ACC112 (cell line): ENCODE measurements at regions not wholly inside any gene's neighbourhood (a gene's known extent, or its start where the extent isn't known, plus 50 kb on each side); places are given as distances from the start of the nearest gene placed in this dataset.

Source experiments
- H2AFZ ChIP-seq: fragments of 200-600 bp; sonication (generic); one replicate; pipeline ENCODE4 v1.6.0; 2017; ENCODE audit warnings: antibody characterized with exemption, low read length; ENCODE audit not compliant: unreplicated experiment
- H3K27ac ChIP-seq: fragments of 200-600 bp; sonication (generic); 2 replicates; pipeline ENCODE4 v1.5.1; 2014; ENCODE audit warnings: low read depth, mild to moderate bottlenecking, antibody characterized with exemption, low read length, moderate library complexity
- H3K27me3 ChIP-seq: fragments of 200-600 bp; sonication (generic); 2 replicates; pipeline ENCODE4 v1.6.1; 2014; ENCODE audit warnings: mild to moderate bottlenecking, antibody characterized with exemption, low read length, moderate library complexity, mixed read lengths; ENCODE audit not compliant: insufficient read depth
- H3K36me3 ChIP-seq: fragments of 200-600 bp; sonication (generic); 2 replicates; pipeline ENCODE4 v1.6.1; 2016; ENCODE audit warnings: mild to moderate bottlenecking, antibody characterized with exemption, low read length, moderate library complexity, mixed read lengths; ENCODE audit not compliant: insufficient read depth
- H3K4me1 ChIP-seq: fragments of 200-600 bp; sonication (generic); one replicate; pipeline ENCODE4 v1.6.1; 2016; ENCODE audit warnings: low read length, mixed read lengths; ENCODE audit not compliant: insufficient read depth, unreplicated experiment, control insufficient read depth
- H3K4me3 ChIP-seq: fragments of 200-600 bp; sonication (generic); 2 replicates; pipeline ENCODE4 v1.5.1; 2014; ENCODE audit warnings: mild to moderate bottlenecking, low read depth, low read length
- H3K79me2 ChIP-seq: fragments of 200-600 bp; sonication (generic); one replicate; pipeline ENCODE4 v1.6.0; 2016; ENCODE audit warnings: low read length; ENCODE audit not compliant: control insufficient read depth, unreplicated experiment, insufficient read depth

DNA sequence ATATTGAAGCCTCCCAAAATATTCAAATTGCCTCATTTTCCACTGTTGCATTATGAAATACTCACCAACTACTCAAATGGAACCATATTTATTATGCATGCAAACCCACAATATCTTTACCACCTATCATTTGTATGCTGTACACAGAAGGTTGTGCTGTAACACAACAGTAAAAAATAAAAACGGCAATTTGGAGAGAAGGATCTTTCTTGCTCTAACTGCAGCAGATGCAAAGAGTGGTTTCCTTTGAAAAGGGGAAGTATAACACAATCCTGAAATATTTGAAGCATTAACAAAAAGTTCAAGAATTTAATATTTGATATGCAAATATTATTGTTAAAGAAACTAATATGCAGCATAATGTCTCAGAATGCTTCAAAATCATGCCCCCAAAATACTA is 244.5 kb upstream of the SUCLG2 start:
- Histone ChIP-seq H3K27ac (no peak overlapping the region), H3K27me3 (no peaks in the 10 kb centered on the region), H3K4me1 (no peaks in the 10 kb centered on the region), H2AFZ (no peak overlapping the region), H3K79me2 (no peaks in the 10 kb centered on the region), H3K4me3 (no peak overlapping the region), H3K36me3 (no peaks in the 10 kb centered on the region)

DNA sequence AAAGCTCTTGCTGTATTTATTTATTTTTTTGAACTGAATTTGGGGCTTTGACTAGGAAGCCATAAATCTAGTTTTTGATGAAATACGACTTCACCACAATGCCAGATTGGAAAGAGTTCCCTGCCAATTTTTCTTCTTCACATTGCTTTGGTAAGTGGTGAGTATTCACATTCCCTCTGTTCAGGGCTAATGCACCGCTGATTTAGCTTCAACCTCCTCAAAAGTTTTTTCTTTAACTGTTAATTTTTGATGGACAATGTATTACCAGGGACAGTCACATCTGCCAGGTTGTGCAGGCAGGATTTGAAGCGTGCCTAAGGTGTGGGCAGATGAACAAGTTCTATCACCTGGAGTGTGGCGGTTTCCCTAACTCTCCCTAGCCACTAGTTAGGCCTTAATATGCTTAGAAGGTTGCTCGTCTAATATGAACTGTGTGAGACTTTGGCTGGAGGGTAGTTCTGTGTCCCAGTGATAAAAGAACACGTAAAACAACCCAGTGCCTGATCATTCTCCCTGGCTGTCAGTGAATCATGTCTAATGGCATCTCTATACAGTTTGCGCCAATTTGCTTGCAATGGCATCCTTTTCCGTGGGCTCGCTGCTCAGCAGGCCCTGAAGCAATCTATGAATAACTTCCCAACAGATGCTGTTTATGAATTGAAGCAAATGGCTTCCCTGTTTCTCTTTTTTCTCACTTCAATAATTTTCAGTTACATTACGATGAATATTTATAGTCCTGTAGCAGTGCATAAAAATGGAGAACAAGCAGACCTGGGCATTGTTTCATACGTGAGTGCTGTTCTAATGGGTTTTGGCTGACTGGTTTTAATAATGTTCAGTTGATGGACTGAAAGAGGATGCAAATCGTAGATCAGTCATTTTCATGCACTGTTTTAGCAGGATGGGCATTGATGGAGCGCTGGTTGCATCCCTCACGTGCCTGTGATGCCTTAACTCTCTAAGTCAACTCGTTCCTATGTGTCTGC is 243.2 kb upstream of the SUCLG2 start:
- H2AFZ ChIP-seq = no peak overlapping the region

DNA sequence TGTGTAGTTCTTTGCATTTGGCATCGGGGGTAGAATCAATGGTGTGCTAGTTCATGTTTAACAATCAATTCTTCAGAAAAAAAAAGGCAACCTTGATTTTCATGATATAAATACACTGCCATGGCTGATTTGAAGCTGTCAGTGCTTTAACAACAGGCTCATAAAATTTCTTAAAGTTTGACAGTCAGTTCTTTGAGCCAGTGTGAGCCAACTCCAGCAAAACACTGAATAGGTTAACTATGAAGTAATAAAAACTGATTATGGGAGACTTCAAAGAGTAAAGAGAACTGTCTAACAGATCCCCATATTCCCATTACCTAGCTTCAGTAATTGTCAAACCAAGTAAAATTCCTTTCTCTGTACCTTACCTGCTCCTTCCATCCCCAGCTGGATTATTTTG is 241.7 kb upstream of the SUCLG2 start:
- H3K79me2 ChIP-seq = no peaks in the 10 kb centered on the region
- H3K4me3 ChIP-seq = no peak overlapping the region
- no peak overlapping the region for H3K27ac ChIP-seq
- no peak overlapping the region for H2AFZ ChIP-seq
- H3K36me3 ChIP-seq = no peaks in the 10 kb centered on the region
- H3K4me1 ChIP-seq = no peaks in the 10 kb centered on the region
- H3K27me3 ChIP-seq = no peaks in the 10 kb centered on the region

More for the DNA sequence above, 243.2 kb upstream of the SUCLG2 start:
- no peaks in the 10 kb centered on the region for H3K36me3 ChIP-seq
- no peak overlapping the region for H3K4me3 ChIP-seq
- H3K27me3 ChIP-seq = no peaks in the 10 kb centered on the region
- no peaks in the 10 kb centered on the region for H3K79me2 ChIP-seq
- no peaks in the 10 kb centered on the region for H3K4me1 ChIP-seq
- no peak overlapping the region for H3K27ac ChIP-seq

DNA sequence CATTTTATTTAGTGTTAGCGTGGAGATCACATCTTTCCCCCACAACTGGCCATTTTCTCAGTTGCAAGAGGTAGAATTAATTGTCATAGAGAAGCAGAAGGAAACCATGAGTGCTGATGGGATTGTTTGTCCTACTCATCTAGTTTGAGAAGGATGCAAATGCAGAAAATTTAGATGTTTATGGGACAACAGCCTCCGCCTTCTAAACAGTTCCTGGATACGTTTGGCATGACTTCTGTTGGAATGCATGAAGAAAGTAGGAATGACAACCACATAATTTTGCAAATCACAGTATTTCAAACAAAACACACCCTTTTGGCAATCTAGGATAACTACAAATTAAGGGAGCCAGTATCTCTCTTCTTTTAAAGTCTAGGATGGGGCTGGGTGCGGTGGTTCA is 240.1 kb upstream of the SUCLG2 start:
- Histone ChIP-seq H3K27me3 (no peaks in the 10 kb centered on the region), H3K36me3 (no peaks in the 10 kb centered on the region), H3K27ac (no peak overlapping the region), H3K4me1 (no peaks in the 10 kb centered on the region), H3K4me3 (no peak overlapping the region), H2AFZ (no peak overlapping the region), H3K79me2 (no peaks in the 10 kb centered on the region)

- H3K79me2 ChIP-seq = no peaks in the 10 kb centered on the region
- no peaks in the 10 kb centered on the region for H3K27me3 ChIP-seq
- H3K4me3 ChIP-seq = no peak overlapping the region
- no peak overlapping the region for H3K27ac ChIP-seq
- no peak overlapping the region for H2AFZ ChIP-seq
- H3K36me3 ChIP-seq = no peaks in the 10 kb centered on the region
- no peaks in the 10 kb centered on the region for H3K4me1 ChIP-seq
Measured at GRCh38 chr3:67884345-67884744, 229.9 kb upstream of the SUCLG2 start.

GRCh38 chr3:67883766-67884165 is 229.4 kb upstream of the SUCLG2 start:
- Histone ChIP-seq H3K4me3 (no peak overlapping the region), H2AFZ (no peak overlapping the region), H3K36me3 (no peaks in the 10 kb centered on the region), H3K27ac (no peak overlapping the region), H3K27me3 (no peaks in the 10 kb centered on the region), H3K79me2 (no peaks in the 10 kb centered on the region), H3K4me1 (no peaks in the 10 kb centered on the region)

DNA sequence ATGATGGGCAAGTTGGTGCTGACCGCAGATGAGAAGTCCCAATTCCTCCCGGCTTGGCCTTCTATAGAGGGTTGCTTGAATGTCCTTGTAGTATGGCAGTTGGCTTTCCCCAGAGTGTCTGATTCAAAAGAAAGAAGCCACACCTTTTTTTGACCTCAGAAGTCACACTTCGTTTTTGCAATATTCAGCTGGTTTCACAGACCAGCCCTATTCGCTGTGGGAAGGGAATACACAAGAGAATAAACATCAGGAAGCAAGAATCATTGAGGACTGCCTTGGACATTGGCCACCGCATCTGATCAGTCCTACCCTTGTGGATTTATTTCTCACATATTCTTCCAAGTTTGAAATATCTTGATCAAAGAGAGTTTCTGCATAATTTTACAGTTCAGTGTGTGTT is 228.6 kb upstream of the SUCLG2 start:
- no peaks in the 10 kb centered on the region for H3K79me2 ChIP-seq
- no peak overlapping the region for H2AFZ ChIP-seq
- no peak overlapping the region for H3K4me3 ChIP-seq
- H3K27me3 ChIP-seq = no peaks in the 10 kb centered on the region
- no peaks in the 10 kb centered on the region for H3K36me3 ChIP-seq
- no peak overlapping the region for H3K27ac ChIP-seq
- no peaks in the 10 kb centered on the region for H3K4me1 ChIP-seq

DNA sequence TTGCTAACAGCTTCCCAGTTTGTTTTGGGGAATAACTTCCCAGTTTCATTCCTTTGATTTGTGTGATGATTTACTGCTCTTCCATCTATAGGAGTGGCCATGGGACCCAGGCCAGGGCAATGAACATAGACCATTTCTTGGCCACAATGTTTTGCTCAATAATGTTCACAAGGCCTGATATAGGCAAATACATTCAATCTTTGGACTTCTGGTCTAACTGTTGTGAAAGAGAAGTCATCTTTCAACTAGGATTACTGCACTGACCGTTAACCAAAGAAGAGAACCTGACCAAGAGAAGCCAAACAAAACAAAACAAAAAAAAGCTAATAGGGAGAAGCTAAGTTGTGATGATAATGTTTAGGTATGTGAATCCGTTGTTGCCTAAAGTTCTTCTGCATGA is 221.8 kb upstream of the SUCLG2 start:
- no peaks in the 10 kb centered on the region for H3K4me1 ChIP-seq
- peak overlapping the region; percentile 36 for H3K27ac ChIP-seq
- H3K4me3 ChIP-seq = no peak overlapping the region
- no peaks in the 10 kb centered on the region for H3K27me3 ChIP-seq
- H2AFZ ChIP-seq = no peak overlapping the region
- no peaks in the 10 kb centered on the region for H3K36me3 ChIP-seq
- no peaks in the 10 kb centered on the region for H3K79me2 ChIP-seq

DNA sequence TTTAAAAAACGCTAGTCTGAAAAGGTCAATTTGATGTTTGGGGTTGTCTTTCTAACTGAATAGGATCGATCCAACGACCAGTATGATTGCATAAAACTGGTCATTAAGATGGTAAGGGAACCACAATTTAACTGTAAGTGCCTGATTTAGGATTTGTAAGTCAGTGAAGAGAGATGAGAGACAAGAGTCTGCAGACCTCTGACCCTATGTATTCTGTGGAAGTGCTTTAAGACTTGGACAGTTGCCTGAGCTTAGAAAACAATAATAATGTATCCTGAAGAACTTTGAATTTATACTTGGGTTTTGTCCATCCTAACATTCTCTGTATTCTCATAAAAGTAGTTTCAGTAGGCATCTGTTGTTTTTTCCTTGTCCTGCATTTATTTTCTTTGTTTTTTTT is 221.4 kb upstream of the SUCLG2 start:
- H3K79me2 ChIP-seq = no peaks in the 10 kb centered on the region
- no peaks in the 10 kb centered on the region for H3K4me1 ChIP-seq
- no peak overlapping the region for H2AFZ ChIP-seq
- no peak overlapping the region for H3K4me3 ChIP-seq
- no peaks in the 10 kb centered on the region for H3K36me3 ChIP-seq
- H3K27ac ChIP-seq = peak overlapping the region; percentile 36
- no peaks in the 10 kb centered on the region for H3K27me3 ChIP-seq

GRCh38 chr3:67875338-67875737 is 220.9 kb upstream of the SUCLG2 start:
- Histone ChIP-seq H3K79me2 (no peaks in the 10 kb centered on the region), H3K4me1 (no peaks in the 10 kb centered on the region), H3K27ac (peak overlapping the region; percentile 36; the same call in 1 of the 2 replicates), H2AFZ (no peak overlapping the region), H3K27me3 (no peaks in the 10 kb centered on the region), H3K36me3 (no peaks in the 10 kb centered on the region), H3K4me3 (no peak overlapping the region)

- Histone ChIP-seq H3K36me3 (no peaks in the 10 kb centered on the region), H3K27ac (no peak overlapping the region), H3K4me1 (no peaks in the 10 kb centered on the region), H3K4me3 (no peak overlapping the region), H3K27me3 (no peaks in the 10 kb centered on the region), H3K79me2 (no peaks in the 10 kb centered on the region), H2AFZ (no peak overlapping the region)
Measured at GRCh38 chr3:67870477-67870876, 216.1 kb upstream of the SUCLG2 start.
